Neural cell (in vitro differentiated cells): ENCODE measurements at regions not wholly inside any gene's neighbourhood (a gene's known extent, or its start where the extent isn't known, plus 50 kb on each side); places are given as distances from the start of the nearest gene placed in this dataset.

Source experiments
- H2AFZ ChIP-seq: fragments of 200-600, 300-800 bp; sonication (generic), shearing (Covaris generic); 2 replicates; pipeline ENCODE4 v1.6.0; 2014; ENCODE audit warnings: low read depth, mild to moderate bottlenecking, antibody characterized with exemption, low read length, moderate library complexity
- H3F3A ChIP-seq: fragments of 200-600 bp; shearing (Covaris generic); 2 replicates; pipeline ENCODE4 v1.6.1; 2016; ENCODE audit warnings: mild to moderate bottlenecking, moderate library complexity, mixed read lengths, antibody characterized with exemption, low read length; ENCODE audit not compliant: insufficient read depth, poor library complexity, severe bottlenecking
- H3K27ac ChIP-seq: fragments of 200-600, 300-800 bp; sonication (generic), shearing (Covaris generic); 2 replicates; pipeline ENCODE4 v1.5.1; 2014; ENCODE audit warnings: mild to moderate bottlenecking, low read length, moderate library complexity
- H3K27me3 ChIP-seq: fragments of 300-800, 200-600 bp; sonication (generic), shearing (Covaris generic); 2 replicates; pipeline ENCODE4 v1.6.0; 2014; ENCODE audit warnings: mild to moderate bottlenecking, low read depth, low read length, moderate library complexity; ENCODE audit not compliant: insufficient read depth
- H3K36me3 ChIP-seq: fragments of 300-800, 200-600 bp; sonication (generic), shearing (Covaris generic); 2 replicates; pipeline ENCODE4 v1.5.1; 2014; ENCODE audit warnings: mild to moderate bottlenecking, antibody characterized with exemption, low read length, moderate library complexity; ENCODE audit not compliant: insufficient read depth
- H3K4me2 ChIP-seq: fragments of 300-800, 200-600 bp; sonication (generic), shearing (Covaris generic); 2 replicates; pipeline ENCODE4 v1.6.0; 2014; ENCODE audit warnings: mild to moderate bottlenecking, low read length
- H3K4me3 ChIP-seq: fragments of 300-800, 200-600 bp; sonication (generic), shearing (Covaris generic); 2 replicates; pipeline ENCODE4 v1.5.1; 2014; ENCODE audit warnings: mild to moderate bottlenecking, low read length, moderate library complexity
- H3K79me2 ChIP-seq: fragments of 200-600 bp; shearing (Covaris generic); replicated peaks from 2 replicates; pipeline ENCODE4 v1.6.0; 2014; ENCODE audit warnings: mild to moderate bottlenecking, low read length, moderate library complexity; ENCODE audit not compliant: insufficient read depth
- H3K9ac ChIP-seq: fragments of 300-800, 200-600 bp; sonication (generic), shearing (Covaris generic); 2 replicates; pipeline ENCODE4 v1.6.1; 2016; ENCODE audit warnings: mild to moderate bottlenecking, low read length, mixed read lengths
- H3K9me2 ChIP-seq: fragments of 200-600 bp; shearing (Covaris generic); 2 replicates; pipeline ENCODE4 v1.6.1; 2016; ENCODE audit warnings: mild to moderate bottlenecking, low read length, mixed read lengths; ENCODE audit not compliant: insufficient read depth
- H3K9me3 ChIP-seq: fragments of 200-600, 300-800 bp; sonication (generic), shearing (Covaris generic); 2 replicates; pipeline ENCODE4 v1.6.1; 2016; ENCODE audit warnings: mild to moderate bottlenecking, mixed run types, low read length, moderate library complexity, mixed read lengths
- H4K20me1 ChIP-seq: fragments of 200-600 bp; shearing (Covaris generic); 2 replicates; pipeline ENCODE4 v1.6.1; 2016; ENCODE audit warnings: mild to moderate bottlenecking, mixed run types; ENCODE audit not compliant: insufficient read depth
- EZH2 ChIP-seq: fragments of 200-600, 300-800 bp; shearing (Covaris generic), sonication (generic); IDR thresholded peaks from 2 replicates; pipeline ENCODE4 v1.6.1; 2014; ENCODE audit warnings: antibody characterized with exemption, low read length, borderline replicate concordance, mild to moderate bottlenecking; ENCODE audit not compliant: insufficient read depth, poor library complexity, severe bottlenecking
- MXI1 ChIP-seq: fragments of 450-650 bp; conservative IDR thresholded peaks from 2 replicates; pipeline ENCODE4 v1.6.1; 2014; ENCODE audit warnings: antibody characterized with exemption, mild to moderate bottlenecking; ENCODE audit not compliant: poor library complexity, severe bottlenecking
- POLR2AphosphoS5 ChIP-seq: IDR thresholded peaks from 2 replicates; pipeline ENCODE4 v1.6.1; 2012
- RAD21 ChIP-seq: fragments of 450-650 bp; conservative IDR thresholded peaks from 2 replicates; pipeline ENCODE4 v1.6.1; 2014; ENCODE audit warnings: antibody characterized with exemption, mild to moderate bottlenecking, moderate library complexity
- REST ChIP-seq: IDR thresholded peaks from 2 replicates; pipeline ENCODE4 v1.6.1; 2012; ENCODE audit warnings: borderline replicate concordance
- SMC3 ChIP-seq: fragments of 450-650 bp; conservative IDR thresholded peaks from 2 replicates; pipeline ENCODE4 v1.6.1; 2014; ENCODE audit warnings: antibody characterized with exemption, mild to moderate bottlenecking, moderate library complexity; ENCODE audit not compliant: poor library complexity
- TAF1 ChIP-seq: IDR thresholded peaks from 2 replicates; pipeline ENCODE4 v1.6.1; 2012; ENCODE audit warnings: low read depth
- TF ChIP-seq, protein P1 (sequence below): fragments of 450-650 bp; IDR thresholded peaks from 2 replicates; pipeline ENCODE4 v1.5.1; 2014; ENCODE audit warnings: antibody characterized with exemption, mild to moderate bottlenecking, moderate library complexity; ENCODE audit not compliant: poor library complexity, severe bottlenecking

DNA sequence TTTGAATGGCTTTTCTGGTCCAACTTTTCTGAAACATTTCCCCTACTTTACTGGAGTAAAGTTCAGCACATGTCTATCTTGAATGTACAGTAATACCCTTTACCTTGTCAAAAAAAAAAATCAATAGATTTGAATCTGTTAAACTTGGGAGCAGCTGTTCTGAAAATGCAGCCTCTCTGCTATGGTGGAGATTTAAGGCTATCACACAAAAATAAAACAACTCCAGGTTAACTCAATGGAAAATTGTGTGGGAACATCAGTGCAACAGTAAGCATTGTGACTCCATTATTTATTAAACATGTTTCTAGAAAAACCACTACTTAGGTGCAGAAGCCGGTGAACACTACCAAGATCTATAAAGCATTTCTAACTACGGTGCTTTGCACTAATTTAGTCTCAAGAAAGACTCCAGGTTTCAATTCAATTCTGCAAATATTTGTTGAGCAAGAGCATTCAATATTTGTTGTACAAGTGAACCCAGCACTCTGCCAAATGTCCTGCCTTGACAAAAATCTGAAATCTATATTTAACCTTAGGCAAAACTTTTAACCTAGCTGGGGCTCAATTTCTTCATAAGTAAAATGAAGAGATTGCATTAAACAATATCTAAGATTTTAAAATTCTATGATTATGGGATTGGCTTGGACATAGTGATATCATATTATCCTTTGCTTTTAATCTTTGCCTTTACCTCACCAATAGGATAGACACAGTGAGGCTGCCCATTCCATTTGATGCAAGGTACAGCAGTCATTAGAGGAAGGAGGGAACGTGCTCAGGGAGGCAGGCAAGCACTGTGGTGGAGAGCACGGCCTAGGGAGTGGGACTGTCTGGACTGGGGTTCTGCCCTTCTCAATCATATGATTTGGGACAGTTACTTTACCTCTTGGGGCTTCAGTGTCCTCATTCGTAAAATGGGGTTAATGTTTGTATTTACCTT lies 155.2 kb downstream of the KITLG start:
- Histone ChIP-seq H2AFZ (no peak overlapping the region), H3K9ac (no peak overlapping the region), H3K79me2 (no peaks in the 10 kb centered on the region), H3K27ac (no peak overlapping the region), H3K9me2 (no peaks in the 10 kb centered on the region), H3K9me3 (no peaks in the 10 kb centered on the region), H3K4me2 (no peak overlapping the region), H3K36me3 (no peaks in the 10 kb centered on the region), H4K20me1 (no peaks in the 10 kb centered on the region), H3F3A (no peaks in the 10 kb centered on the region), H3K27me3 (no peaks in the 10 kb centered on the region), H3K4me3 (no peak overlapping the region)
- TF ChIP-seq REST, result no peak

GRCh38 chr12:88428350-88428749 lies 151.9 kb downstream of the KITLG start:
- no peaks in the 10 kb centered on the region for H3F3A ChIP-seq
- H3K36me3 ChIP-seq, result no peaks in the 10 kb centered on the region
- no peaks in the 10 kb centered on the region for H3K9me2 ChIP-seq
- no peak overlapping the region for H3K4me3 ChIP-seq
- no peak overlapping the region for H2AFZ ChIP-seq
- H4K20me1 ChIP-seq, result no peaks in the 10 kb centered on the region
- H3K9ac ChIP-seq, result no peak overlapping the region
- H3K27me3 ChIP-seq, result no peaks in the 10 kb centered on the region
- H3K27ac ChIP-seq, result no peak overlapping the region
- no peaks in the 10 kb centered on the region for H3K79me2 ChIP-seq
- H3K9me3 ChIP-seq, result no peaks in the 10 kb centered on the region
- TF ChIP-seq POLR2AphosphoS5 (no peak), TAF1 (no peak), MXI1 (no peak), EZH2 (no peak), RAD21 (no peak)
- H3K4me2 ChIP-seq, result no peak overlapping the region

GRCh38 chr12:88431246-88431645 lies 149.0 kb downstream of the KITLG start:
- Histone ChIP-seq H3K79me2 (no peaks in the 10 kb centered on the region), H3K9me3 (no peaks in the 10 kb centered on the region), H3K4me3 (no peak overlapping the region), H3F3A (no peaks in the 10 kb centered on the region), H2AFZ (no peak overlapping the region), H3K27ac (no peak overlapping the region), H4K20me1 (no peaks in the 10 kb centered on the region), H3K4me2 (no peak overlapping the region), H3K9me2 (no peaks in the 10 kb centered on the region), H3K36me3 (no peaks in the 10 kb centered on the region), H3K9ac (no peak overlapping the region), H3K27me3 (no peaks in the 10 kb centered on the region)
- TF ChIP-seq SMC3, result no peak
- TF ChIP-seq, protein P1, sequence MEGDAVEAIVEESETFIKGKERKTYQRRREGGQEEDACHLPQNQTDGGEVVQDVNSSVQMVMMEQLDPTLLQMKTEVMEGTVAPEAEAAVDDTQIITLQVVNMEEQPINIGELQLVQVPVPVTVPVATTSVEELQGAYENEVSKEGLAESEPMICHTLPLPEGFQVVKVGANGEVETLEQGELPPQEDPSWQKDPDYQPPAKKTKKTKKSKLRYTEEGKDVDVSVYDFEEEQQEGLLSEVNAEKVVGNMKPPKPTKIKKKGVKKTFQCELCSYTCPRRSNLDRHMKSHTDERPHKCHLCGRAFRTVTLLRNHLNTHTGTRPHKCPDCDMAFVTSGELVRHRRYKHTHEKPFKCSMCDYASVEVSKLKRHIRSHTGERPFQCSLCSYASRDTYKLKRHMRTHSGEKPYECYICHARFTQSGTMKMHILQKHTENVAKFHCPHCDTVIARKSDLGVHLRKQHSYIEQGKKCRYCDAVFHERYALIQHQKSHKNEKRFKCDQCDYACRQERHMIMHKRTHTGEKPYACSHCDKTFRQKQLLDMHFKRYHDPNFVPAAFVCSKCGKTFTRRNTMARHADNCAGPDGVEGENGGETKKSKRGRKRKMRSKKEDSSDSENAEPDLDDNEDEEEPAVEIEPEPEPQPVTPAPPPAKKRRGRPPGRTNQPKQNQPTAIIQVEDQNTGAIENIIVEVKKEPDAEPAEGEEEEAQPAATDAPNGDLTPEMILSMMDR, result no peak
- no peak for TF ChIP-seq REST
- no peak for TF ChIP-seq RAD21
- TF ChIP-seq MXI1, result no peak
- TF ChIP-seq POLR2AphosphoS5, result no peak
